ENCODE measurements at regions not wholly inside any gene's neighbourhood (a gene's known extent, or its start where the extent isn't known, plus 50 kb on each side); places are given as distances from the start of the nearest gene placed in this dataset.
"Not testable (repeated sequence)": the region's sequence is repeated elsewhere in the genome, so short reads cannot be mapped to it uniquely, and the experiment has no call there.

GRCh38 chr15:38130740-38131498 is 121.7 kb upstream of the SPRED1 start:
- no peak for TF ChIP-seq CTCF (IDR thresholded peaks at IDR 0.05; ENCODE audit: insufficient read depth, low read length, poor library complexity, severe bottlenecking)
- TF ChIP-seq EZH2phosphoT487 (conservative IDR thresholded peaks at IDR 0.05; ENCODE audit: low read length), result no peak
- H4K20me1 ChIP-seq (ENCODE audit: low read depth, low read length), result no peaks in the 10 kb centered on the region
- H3K9me2 ChIP-seq (replicated peaks; ENCODE audit: insufficient read depth, low read length), result no peaks in the 10 kb centered on the region
- H3K27me3 ChIP-seq (ENCODE audit: low read length), result no peaks in the 10 kb centered on the region
- no peak overlapping the region for H3K4me3 ChIP-seq (ENCODE audit: insufficient read depth, low read length, poor library complexity, severe bottlenecking)
- H3F3A ChIP-seq (ENCODE audit: insufficient read depth), result no peaks in the 10 kb centered on the region
- no peak overlapping the region for H3K27ac ChIP-seq (ENCODE audit: low read depth, low read length)
- H3K79me2 ChIP-seq (ENCODE audit: insufficient read depth, low read length), result no peaks in the 10 kb centered on the region
- H3K36me3 ChIP-seq (ENCODE audit: low read length), result no peaks in the 10 kb centered on the region
- H3K9me3 ChIP-seq (ENCODE audit: insufficient read depth, low read length), result no peaks in the 10 kb centered on the region
- H3K4me2 ChIP-seq (ENCODE audit: low read depth, low read length, poor library complexity, severe bottlenecking), result no peak overlapping the region
- H3K9ac ChIP-seq (ENCODE audit: low read length), result no peak overlapping the region
- no peak overlapping the region for H2AFZ ChIP-seq (ENCODE audit: low read depth, low read length, severe bottlenecking)

- H3K27ac ChIP-seq (ENCODE audit: low read depth, low read length), result no peak overlapping the region
- H3K9me3 ChIP-seq (ENCODE audit: insufficient read depth, low read length), result no peaks in the 10 kb centered on the region
- no peak overlapping the region for H3K9ac ChIP-seq (ENCODE audit: low read length)
- no peaks in the 10 kb centered on the region for H4K20me1 ChIP-seq (ENCODE audit: low read depth, low read length)
- H3K4me2 ChIP-seq (ENCODE audit: low read depth, low read length, poor library complexity, severe bottlenecking), result no peak overlapping the region
- no peaks in the 10 kb centered on the region for H3F3A ChIP-seq (ENCODE audit: insufficient read depth)
- H2AFZ ChIP-seq (ENCODE audit: low read depth, low read length, severe bottlenecking), result no peak overlapping the region
- H3K36me3 ChIP-seq (ENCODE audit: low read length), result no peaks in the 10 kb centered on the region
- H3K4me3 ChIP-seq (ENCODE audit: insufficient read depth, low read length, poor library complexity, severe bottlenecking), result no peak overlapping the region
- TF ChIP-seq CTCF (IDR thresholded peaks at IDR 0.05; ENCODE audit: insufficient read depth, low read length, poor library complexity, severe bottlenecking) (no peak), EZH2phosphoT487 (conservative IDR thresholded peaks at IDR 0.05; ENCODE audit: low read length) (no peak)
- H3K9me2 ChIP-seq (replicated peaks; ENCODE audit: insufficient read depth, low read length), result no peaks in the 10 kb centered on the region
- H3K79me2 ChIP-seq (ENCODE audit: insufficient read depth, low read length), result no peaks in the 10 kb centered on the region
- no peaks in the 10 kb centered on the region for H3K27me3 ChIP-seq (ENCODE audit: low read length)
These were observed 118.4 kb upstream of the SPRED1 start for GRCh38 chr15:38134252-38134651.

- not testable (repeated sequence) for H3K36me3 ChIP-seq (ENCODE audit: low read length); H3K4me3 ChIP-seq (ENCODE audit: insufficient read depth, low read length, poor library complexity, severe bottlenecking); H3K4me2 ChIP-seq (ENCODE audit: low read depth, low read length, poor library complexity, severe bottlenecking); H2AFZ ChIP-seq (ENCODE audit: low read depth, low read length, severe bottlenecking); H3K79me2 ChIP-seq (ENCODE audit: insufficient read depth, low read length); H3K9me2 ChIP-seq (replicated peaks; ENCODE audit: insufficient read depth, low read length); H3F3A ChIP-seq (ENCODE audit: insufficient read depth); H3K9ac ChIP-seq (ENCODE audit: low read length); H3K9me3 ChIP-seq (ENCODE audit: insufficient read depth, low read length); H4K20me1 ChIP-seq (ENCODE audit: low read depth, low read length); H3K27ac ChIP-seq (ENCODE audit: low read depth, low read length); H3K27me3 ChIP-seq (ENCODE audit: low read length)
These were observed 110.4 kb upstream of the SPRED1 start for GRCh38 chr15:38142195-38142594.

GRCh38 chr15:38144921-38145320 is 107.7 kb upstream of the SPRED1 start:
- no peak overlapping the region for H3K9ac ChIP-seq (ENCODE audit: low read length)
- H3K9me3 ChIP-seq (ENCODE audit: insufficient read depth, low read length), result no peaks in the 10 kb centered on the region
- H3K79me2 ChIP-seq (ENCODE audit: insufficient read depth, low read length), result no peaks in the 10 kb centered on the region
- no peaks in the 10 kb centered on the region for H4K20me1 ChIP-seq (ENCODE audit: low read depth, low read length)
- no peak overlapping the region for H3K4me2 ChIP-seq (ENCODE audit: low read depth, low read length, poor library complexity, severe bottlenecking)
- no peak overlapping the region for H3K4me3 ChIP-seq (ENCODE audit: insufficient read depth, low read length, poor library complexity, severe bottlenecking)
- H3K27ac ChIP-seq (ENCODE audit: low read depth, low read length), result no peak overlapping the region
- H3F3A ChIP-seq (ENCODE audit: insufficient read depth), result no peaks in the 10 kb centered on the region
- H2AFZ ChIP-seq (ENCODE audit: low read depth, low read length, severe bottlenecking), result no peak overlapping the region
- no peaks in the 10 kb centered on the region for H3K27me3 ChIP-seq (ENCODE audit: low read length)
- no peaks in the 10 kb centered on the region for H3K36me3 ChIP-seq (ENCODE audit: low read length)
- no peaks in the 10 kb centered on the region for H3K9me2 ChIP-seq (replicated peaks; ENCODE audit: insufficient read depth, low read length)
- TF ChIP-seq EZH2phosphoT487 (conservative IDR thresholded peaks at IDR 0.05; ENCODE audit: low read length) (no peak), CTCF (IDR thresholded peaks at IDR 0.05; ENCODE audit: insufficient read depth, low read length, poor library complexity, severe bottlenecking) (no peak)
